ENCODE measurements at regions not wholly inside any gene's neighbourhood (a gene's known extent, or its start where the extent isn't known, plus 50 kb on each side); places are given as distances from the start of the nearest gene placed in this dataset.

DNA sequence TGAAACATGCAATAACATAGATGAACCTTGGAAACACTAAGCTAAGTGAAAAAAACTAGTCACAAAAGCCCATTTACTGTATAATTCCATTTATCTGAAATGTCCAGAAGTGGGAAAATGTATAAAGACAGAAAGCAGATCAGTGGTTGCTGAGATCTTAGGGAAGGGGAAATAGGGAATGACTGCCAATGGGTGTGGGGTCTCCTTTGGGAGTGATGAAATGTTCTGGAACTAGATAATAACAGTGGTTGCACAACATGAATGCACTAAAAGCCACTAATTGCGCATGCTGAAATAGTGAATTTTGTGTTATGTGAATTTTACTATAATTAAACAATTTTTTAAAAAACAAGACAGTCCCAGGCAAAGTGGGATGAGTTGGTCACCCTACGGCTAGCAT is 472.8 kb downstream of the CCDC171 start:
- no peak overlapping the region for H3K4me3 ChIP-seq (ENCODE audit: low read depth in 1 of 2, low read length in 2 of 2)
- H3K9ac ChIP-seq (ENCODE audit: low read depth, low read length): no peak overlapping the region
- H3K79me2 ChIP-seq (ENCODE audit: insufficient read depth, low read length): no peaks in the 10 kb centered on the region
- H3K27me3 ChIP-seq (ENCODE audit: insufficient read depth, low read length, poor library complexity): no peaks in the 10 kb centered on the region
- no peak for TF ChIP-seq EZH2 (IDR thresholded peaks at IDR 0.05; ENCODE audit: borderline replicate concordance, low read depth, low read length, severe bottlenecking)
- TF ChIP-seq, protein P1, sequence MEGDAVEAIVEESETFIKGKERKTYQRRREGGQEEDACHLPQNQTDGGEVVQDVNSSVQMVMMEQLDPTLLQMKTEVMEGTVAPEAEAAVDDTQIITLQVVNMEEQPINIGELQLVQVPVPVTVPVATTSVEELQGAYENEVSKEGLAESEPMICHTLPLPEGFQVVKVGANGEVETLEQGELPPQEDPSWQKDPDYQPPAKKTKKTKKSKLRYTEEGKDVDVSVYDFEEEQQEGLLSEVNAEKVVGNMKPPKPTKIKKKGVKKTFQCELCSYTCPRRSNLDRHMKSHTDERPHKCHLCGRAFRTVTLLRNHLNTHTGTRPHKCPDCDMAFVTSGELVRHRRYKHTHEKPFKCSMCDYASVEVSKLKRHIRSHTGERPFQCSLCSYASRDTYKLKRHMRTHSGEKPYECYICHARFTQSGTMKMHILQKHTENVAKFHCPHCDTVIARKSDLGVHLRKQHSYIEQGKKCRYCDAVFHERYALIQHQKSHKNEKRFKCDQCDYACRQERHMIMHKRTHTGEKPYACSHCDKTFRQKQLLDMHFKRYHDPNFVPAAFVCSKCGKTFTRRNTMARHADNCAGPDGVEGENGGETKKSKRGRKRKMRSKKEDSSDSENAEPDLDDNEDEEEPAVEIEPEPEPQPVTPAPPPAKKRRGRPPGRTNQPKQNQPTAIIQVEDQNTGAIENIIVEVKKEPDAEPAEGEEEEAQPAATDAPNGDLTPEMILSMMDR (IDR thresholded peaks at IDR 0.05; ENCODE audit: borderline replicate concordance, extremely low read depth, low read length, poor library complexity, severe bottlenecking): no peak
- no peak for ATAC-seq (ENCODE audit: insufficient read depth, low read depth)
- no peaks in the 10 kb centered on the region for H3K9me3 ChIP-seq (ENCODE audit: insufficient read depth, low read length, severe bottlenecking)
- no peaks in the 10 kb centered on the region for H3K36me3 ChIP-seq (ENCODE audit: insufficient read depth, low read length)
- DNase-seq: no peak
- no peak overlapping the region for H2AFZ ChIP-seq (ENCODE audit: low read depth, low read length)
- no peaks in the 10 kb centered on the region for H4K20me1 ChIP-seq (ENCODE audit: insufficient read depth, low read length)
- H3K27ac ChIP-seq (ENCODE audit: low read length): no peak overlapping the region
- no peak overlapping the region for H3K4me2 ChIP-seq (ENCODE audit: insufficient read depth, low read length)
- H3K4me1 ChIP-seq (ENCODE audit: insufficient read depth, low read length): peaks cover 17% of the 10 kb centered on the region

GRCh38 chr9:16026886-16027285 is 474.0 kb downstream of the CCDC171 start:
- Histone ChIP-seq H3K79me2 (ENCODE audit: insufficient read depth, low read length) (no peaks in the 10 kb centered on the region), H3K9ac (ENCODE audit: low read depth, low read length) (no peak overlapping the region), H2AFZ (ENCODE audit: low read depth, low read length) (no peak overlapping the region), H4K20me1 (ENCODE audit: insufficient read depth, low read length) (no peaks in the 10 kb centered on the region), H3K4me3 (ENCODE audit: low read depth in 1 of 2, low read length in 2 of 2) (no peak overlapping the region), H3K9me3 (ENCODE audit: insufficient read depth, low read length, severe bottlenecking) (no peaks in the 10 kb centered on the region), H3K36me3 (ENCODE audit: insufficient read depth, low read length) (no peaks in the 10 kb centered on the region), H3K4me1 (ENCODE audit: insufficient read depth, low read length) (peaks cover 29% of the 10 kb centered on the region), H3K27me3 (ENCODE audit: insufficient read depth, low read length, poor library complexity) (no peaks in the 10 kb centered on the region), H3K27ac (ENCODE audit: low read length) (no peak overlapping the region), H3K4me2 (ENCODE audit: insufficient read depth, low read length) (no peak overlapping the region)
- ATAC-seq (ENCODE audit: insufficient read depth, low read depth) (no peak), DNase-seq (no peak)
- TF ChIP-seq, protein P1 (IDR thresholded peaks at IDR 0.05; ENCODE audit: borderline replicate concordance, extremely low read depth, low read length, poor library complexity, severe bottlenecking): no peak
- TF ChIP-seq EZH2 (IDR thresholded peaks at IDR 0.05; ENCODE audit: borderline replicate concordance, low read depth, low read length, severe bottlenecking): no peak

DNA sequence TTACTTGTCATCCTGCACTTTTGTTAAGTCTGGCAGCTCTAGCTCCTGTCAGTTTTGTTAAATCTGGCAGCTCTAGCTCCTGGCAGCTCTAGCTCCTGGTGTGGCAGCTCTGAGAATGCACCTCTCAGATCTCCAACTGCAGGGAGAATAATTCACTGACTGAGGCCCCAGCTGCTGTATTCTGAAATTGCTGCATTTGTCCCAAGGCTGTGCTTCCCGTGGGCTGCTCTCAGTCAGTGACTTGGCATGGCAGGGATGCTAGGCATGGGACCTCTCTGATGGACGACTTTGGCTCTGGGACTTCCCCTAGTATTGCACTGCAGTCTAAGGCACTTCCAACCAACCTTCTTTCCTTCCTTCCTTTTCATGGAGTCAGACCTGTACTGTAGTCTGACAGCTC is 475.7 kb downstream of the CCDC171 start:
- no peak for TF ChIP-seq EZH2 (IDR thresholded peaks at IDR 0.05; ENCODE audit: borderline replicate concordance, low read depth, low read length, severe bottlenecking)
- TF ChIP-seq, protein P1 (IDR thresholded peaks at IDR 0.05; ENCODE audit: borderline replicate concordance, extremely low read depth, low read length, poor library complexity, severe bottlenecking): no peak
- H3K9ac ChIP-seq (ENCODE audit: low read depth, low read length): no peak overlapping the region
- DNase-seq: no peak
- H4K20me1 ChIP-seq (ENCODE audit: insufficient read depth, low read length): no peaks in the 10 kb centered on the region
- H3K9me3 ChIP-seq (ENCODE audit: insufficient read depth, low read length, severe bottlenecking): no peaks in the 10 kb centered on the region
- peaks cover 33% of the 10 kb centered on the region for H3K4me1 ChIP-seq (ENCODE audit: insufficient read depth, low read length)
- ATAC-seq (ENCODE audit: insufficient read depth, low read depth): no peak
- H3K4me3 ChIP-seq (ENCODE audit: low read depth in 1 of 2, low read length in 2 of 2): no peak overlapping the region
- H2AFZ ChIP-seq (ENCODE audit: low read depth, low read length): no peak overlapping the region
- H3K27me3 ChIP-seq (ENCODE audit: insufficient read depth, low read length, poor library complexity): no peaks in the 10 kb centered on the region
- no peak overlapping the region for H3K4me2 ChIP-seq (ENCODE audit: insufficient read depth, low read length)
- no peaks in the 10 kb centered on the region for H3K79me2 ChIP-seq (ENCODE audit: insufficient read depth, low read length)
- H3K36me3 ChIP-seq (ENCODE audit: insufficient read depth, low read length): no peaks in the 10 kb centered on the region
- H3K27ac ChIP-seq (ENCODE audit: low read length): no peak overlapping the region

All from DND-41 (cell line).